ENCODE measurements at regions not wholly inside any gene's neighbourhood (a gene's known extent, or its start where the extent isn't known, plus 50 kb on each side); places are given as distances from the start of the nearest gene placed in this dataset.

GRCh38 chr14:57031474-57031873 is 221.2 kb upstream of the OTX2 start:
- POLR2A ChIA-PET: no interaction called here
- no peak for TF ChIP-seq CTCF (IDR thresholded peaks at IDR 0.05)
- no peak for TF ChIP-seq TCF7L2 (IDR thresholded peaks at IDR 0.05; ENCODE audit: low read depth, low read length)
- no peak for TF ChIP-seq REST (IDR thresholded peaks at IDR 0.05; ENCODE audit: insufficient read depth in 1 of 2, low read depth in 2 of 2, low read length in 1 of 2)
- TF ChIP-seq POLR2AphosphoS5 (IDR thresholded peaks at IDR 0.05; ENCODE audit: low read depth, low read length): no peak
- TF ChIP-seq SIN3A (IDR thresholded peaks at IDR 0.05; ENCODE audit: borderline replicate concordance, insufficient read depth, low read depth, low read length): no peak
- Histone ChIP-seq H3K36me3 (ENCODE audit: control insufficient read depth, insufficient read depth, low read length) (no peaks in the 10 kb centered on the region), H3K27me3 (ENCODE audit: control insufficient read depth, insufficient read depth, low read length) (no peaks in the 10 kb centered on the region), H3K27ac (ENCODE audit: low read length) (no peak overlapping the region), H3K4me3 (ENCODE audit: low read depth in 2 of 2, low read length in 2 of 2) (no peak overlapping the region), H3K9me3 (ENCODE audit: control insufficient read depth, insufficient read depth, low read depth, low read length) (no peaks in the 10 kb centered on the region), H3K4me1 (ENCODE audit: control insufficient read depth, insufficient read depth, low read length) (no peaks in the 10 kb centered on the region)
- ATAC-seq (no peak), DNase-seq (ENCODE audit: low read depth, low spot score) (no peak)
- in situ Hi-C loops (cut with HindIII; ENCODE audit: low pct_unique_long_range_greater_than_20kb, low sequenced_read_pairs) (no loop called here), intact Hi-C loops (cut with micrococcal nuclease; ENCODE audit: unreplicated experiment) (no loop called here)
- CTCF ChIA-PET: interaction anchor here (0.7 kb wide), 1 partner anchor 26 kb away, joined by 5 read pairs; no protein-coding TSS in a partner anchor
- BruUV-seq (replicated peaks): no TSS peak

GRCh38 chr14:57029620-57030253 is 219.5 kb upstream of the OTX2 start:
- CTCF ChIA-PET: no interaction called here
- H3K4me1 ChIP-seq (ENCODE audit: control insufficient read depth, insufficient read depth, low read length): no peaks in the 10 kb centered on the region

More at GRCh38 chr14:57029620-57030253, 219.5 kb upstream of the OTX2 start:
- Histone ChIP-seq H3K36me3 (ENCODE audit: control insufficient read depth, insufficient read depth, low read length) (no peaks in the 10 kb centered on the region), H3K9me3 (ENCODE audit: control insufficient read depth, insufficient read depth, low read depth, low read length) (no peaks in the 10 kb centered on the region), H3K27me3 (ENCODE audit: control insufficient read depth, insufficient read depth, low read length) (no peaks in the 10 kb centered on the region), H3K4me3 (ENCODE audit: low read depth in 2 of 2, low read length in 2 of 2) (no peak overlapping the region), H3K27ac (ENCODE audit: low read length) (no peak overlapping the region)
- no peak for ATAC-seq
- in situ Hi-C loops (cut with HindIII; ENCODE audit: low pct_unique_long_range_greater_than_20kb, low sequenced_read_pairs) (no loop called here), intact Hi-C loops (cut with micrococcal nuclease; ENCODE audit: unreplicated experiment) (no loop called here)
- no peak for DNase-seq (ENCODE audit: low read depth, low spot score)
- POLR2A ChIA-PET: no interaction called here
- BruUV-seq (replicated peaks): no TSS peak
- no peak for TF ChIP-seq SIN3A (IDR thresholded peaks at IDR 0.05; ENCODE audit: borderline replicate concordance, insufficient read depth, low read depth, low read length)
- TF ChIP-seq CTCF (IDR thresholded peaks at IDR 0.05): no peak
- TF ChIP-seq POLR2AphosphoS5 (IDR thresholded peaks at IDR 0.05; ENCODE audit: low read depth, low read length): no peak
- no peak for TF ChIP-seq REST (IDR thresholded peaks at IDR 0.05; ENCODE audit: insufficient read depth in 1 of 2, low read depth in 2 of 2, low read length in 1 of 2)
- TF ChIP-seq TCF7L2 (IDR thresholded peaks at IDR 0.05; ENCODE audit: low read depth, low read length): no peak
